Endothelial cell of umbilical vein (primary cell): ENCODE measurements at regions not wholly inside any gene's neighbourhood (a gene's known extent, or its start where the extent isn't known, plus 50 kb on each side); places are given as distances from the start of the nearest gene placed in this dataset.

Source experiments
- BruUV-seq: library from RNA; stranded (reverse); fragments of 400-500 nt; replicated peaks from 2 replicates; lab custom pipeline; 2021; lab: Mats Ljungman, UMichigan
- CTCF ChIA-PET: fragments of 300-600, 350-600 bp; sonication (Branson Sonifier 250); formaldehyde crosslinking; loops from one replicate; lab custom pipeline; 2021; ENCODE audit warnings: antibody characterized with exemption, inconsistent platforms; lab: Charles Lee
- POLR2A ChIA-PET: fragments of 300-600, 350-600 bp; sonication (Branson Sonifier 250); formaldehyde crosslinking; loops from one replicate; lab custom pipeline; 2021; ENCODE audit warnings: antibody characterized with exemption, inconsistent platforms; lab: Charles Lee
- DNase-seq: peaks from one replicate; pipeline ENCODE4 v3.0.0-alpha.2; 2011; ENCODE audit warnings: low read depth, low spot score
- FAIRE-seq: peaks from 2 replicates; lab custom pipeline; 2011; peaks lifted over from hg19 to GRCh38; lab: Jason Lieb, UNC
- H2AFZ ChIP-seq: 2 replicates; pipeline ENCODE4 v1.6.0; 2012; ENCODE audit warnings: low read depth, low read length, control low read depth, inconsistent platforms
- H3K27ac ChIP-seq: 2 replicates; pipeline ENCODE4 v1.5.1; 2011; ENCODE audit warnings: low read depth, mild to moderate bottlenecking, control low read depth, low read length, moderate library complexity; ENCODE audit not compliant: insufficient read depth
- H3K27me3 ChIP-seq, 2 experiments: 2 replicates each; pipeline versions ENCODE4 v1.6.0 to v1.6.1; 2011; ENCODE audit warnings: low read length in 2 of 2, mixed read lengths in 1 of 2; ENCODE audit not compliant: control insufficient read depth in 2 of 2, insufficient read depth in 2 of 2
- H3K36me3 ChIP-seq, 2 experiments: 2 replicates in 1 of 2; 3 replicates in 1 of 2; pipeline ENCODE4 v1.5.1; 2011; ENCODE audit warnings: low read length in 2 of 2, mild to moderate bottlenecking in 1 of 2, moderate library complexity in 1 of 2; ENCODE audit not compliant: control insufficient read depth in 2 of 2, insufficient read depth in 2 of 2; ENCODE audit errors: extremely low read depth in 1 of 2
- H3K4me1 ChIP-seq: 3 replicates; pipeline ENCODE4 v1.5.1; 2011; ENCODE audit warnings: mild to moderate bottlenecking, low read length; ENCODE audit not compliant: control insufficient read depth, insufficient read depth; ENCODE audit errors: extremely low read depth
- H3K4me2 ChIP-seq: 2 replicates; pipeline ENCODE4 v1.6.1; 2011; ENCODE audit warnings: low read length, control low read depth, mixed read lengths; ENCODE audit not compliant: insufficient read depth
- H3K4me3 ChIP-seq, 3 experiments: fragments of 200-600 bp in 1 of 3; sonication (generic), shearing (Covaris generic) in 1 of 3; replicated peaks in 1 of 3; 2 replicates each; pipeline ENCODE4 v1.5.1; 2011 to 2016; ENCODE audit warnings: control low read depth in 3 of 3, low read length in 3 of 3, mild to moderate bottlenecking in 2 of 3, inconsistent platforms in 1 of 3, low read depth in 1 of 3, moderate library complexity in 1 of 3; ENCODE audit not compliant: insufficient read depth in 1 of 3
- H3K79me2 ChIP-seq: 2 replicates; pipeline ENCODE4 v1.6.0; 2012; ENCODE audit warnings: low read length, inconsistent platforms; ENCODE audit not compliant: control insufficient read depth, insufficient read depth
- H3K9ac ChIP-seq: replicated peaks from 2 replicates; pipeline ENCODE3; 2011; ENCODE audit warnings: low read length, control low read depth; ENCODE audit not compliant: insufficient read depth; ENCODE audit errors: extremely low read depth
- H3K9me1 ChIP-seq: replicated peaks from 3 replicates; pipeline ENCODE4 v1.6.0; 2011; ENCODE audit warnings: mild to moderate bottlenecking, low read length; ENCODE audit not compliant: control insufficient read depth, insufficient read depth; ENCODE audit errors: extremely low read depth
- H3K9me3 ChIP-seq: replicated peaks from 2 replicates; pipeline ENCODE4 v1.5.1; 2012; ENCODE audit warnings: low read length, inconsistent platforms; ENCODE audit not compliant: control insufficient read depth, insufficient read depth
- H4K20me1 ChIP-seq: replicated peaks from 2 replicates; pipeline ENCODE3; 2011; ENCODE audit warnings: mild to moderate bottlenecking, low read length; ENCODE audit not compliant: control insufficient read depth, insufficient read depth; ENCODE audit errors: extremely low read depth
- EZH2 ChIP-seq: IDR thresholded peaks from 2 replicates; pipeline ENCODE4 v1.6.1; 2012; ENCODE audit warnings: borderline replicate concordance, low read depth, mild to moderate bottlenecking, moderate library complexity, low read length, inconsistent platforms; ENCODE audit not compliant: severe bottlenecking
- MYC ChIP-seq: IDR thresholded peaks from one replicate; pipeline ENCODE4 v1.6.1; 2011; ENCODE audit warnings: mild to moderate bottlenecking, low read depth, low read length
- POLR2A ChIP-seq: IDR thresholded peaks from 2 replicates; pipeline ENCODE4 v1.6.1; 2012; ENCODE audit warnings: low read depth, mild to moderate bottlenecking, control low read depth, low read length
- dilution Hi-C: fragments of 300-500 bp; cut with MboI; formaldehyde crosslinking; loops from one replicate; pipeline ENCODE4 v1.15.0; 2019; ENCODE audit warnings: low sequenced_read_pairs; ENCODE audit not compliant: extremely low pct_ligation_motif_present
- intact Hi-C: fragments of 100-400 bp; cut with micrococcal nuclease; formaldehyde crosslinking; loops from one replicate; pipeline ENCODE4 v1.10.0; 2022
- TF ChIP-seq, protein P1 (sequence below), 2 donors: IDR thresholded peaks; 1 replicate in 1 of 2; 2 replicates in 1 of 2; pipeline ENCODE4 v1.5.1; 2011; ENCODE audit warnings: low read length in 2 of 2, mild to moderate bottlenecking in 2 of 2, moderate library complexity in 2 of 2, control low read depth in 1 of 2, inconsistent platforms in 1 of 2, low read depth in 1 of 2; ENCODE audit not compliant: insufficient read depth in 1 of 2; ENCODE audit errors: extremely low read depth in 1 of 2

DNA sequence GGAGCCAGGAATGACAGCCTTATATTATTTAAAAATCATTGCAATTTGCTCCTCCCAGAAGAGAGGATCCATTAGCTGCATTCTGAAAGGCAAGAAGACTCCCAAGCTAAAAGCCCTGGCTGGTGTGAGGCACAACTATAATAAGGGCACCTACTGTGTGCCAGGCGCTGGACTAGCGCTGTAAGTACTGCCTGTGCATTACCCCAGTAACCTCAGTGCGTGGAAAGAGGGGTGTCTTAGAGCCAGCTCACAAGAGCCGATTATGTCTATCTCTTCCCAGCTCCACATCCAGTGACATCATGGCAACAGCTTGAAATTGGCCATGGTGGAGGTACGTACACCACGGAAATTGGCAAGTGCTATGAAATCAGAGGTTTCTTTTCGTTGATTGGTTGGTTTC lies 141.7 kb upstream of the IRF2BP2 start:
- Histone ChIP-seq H2AFZ (no peak overlapping the region), H3K4me1 (no peaks in the 10 kb centered on the region), H3K9me1 (no peaks in the 10 kb centered on the region), H3K79me2 (no peaks in the 10 kb centered on the region), H3K9me3 (no peaks in the 10 kb centered on the region), H3K27me3 (peaks cover 0 to 4% of the 10 kb centered on the region in 2 experiments), H3K36me3 (no peaks in the 10 kb centered on the region), H3K27ac (no peak overlapping the region), H4K20me1 (no peaks in the 10 kb centered on the region), H3K9ac (no peak overlapping the region), H3K4me2 (no peak overlapping the region), H3K4me3 (no peak overlapping the region)
- no peak for FAIRE-seq
- no peak for DNase-seq
- TF ChIP-seq POLR2A: no peak
- TF ChIP-seq, protein P1, sequence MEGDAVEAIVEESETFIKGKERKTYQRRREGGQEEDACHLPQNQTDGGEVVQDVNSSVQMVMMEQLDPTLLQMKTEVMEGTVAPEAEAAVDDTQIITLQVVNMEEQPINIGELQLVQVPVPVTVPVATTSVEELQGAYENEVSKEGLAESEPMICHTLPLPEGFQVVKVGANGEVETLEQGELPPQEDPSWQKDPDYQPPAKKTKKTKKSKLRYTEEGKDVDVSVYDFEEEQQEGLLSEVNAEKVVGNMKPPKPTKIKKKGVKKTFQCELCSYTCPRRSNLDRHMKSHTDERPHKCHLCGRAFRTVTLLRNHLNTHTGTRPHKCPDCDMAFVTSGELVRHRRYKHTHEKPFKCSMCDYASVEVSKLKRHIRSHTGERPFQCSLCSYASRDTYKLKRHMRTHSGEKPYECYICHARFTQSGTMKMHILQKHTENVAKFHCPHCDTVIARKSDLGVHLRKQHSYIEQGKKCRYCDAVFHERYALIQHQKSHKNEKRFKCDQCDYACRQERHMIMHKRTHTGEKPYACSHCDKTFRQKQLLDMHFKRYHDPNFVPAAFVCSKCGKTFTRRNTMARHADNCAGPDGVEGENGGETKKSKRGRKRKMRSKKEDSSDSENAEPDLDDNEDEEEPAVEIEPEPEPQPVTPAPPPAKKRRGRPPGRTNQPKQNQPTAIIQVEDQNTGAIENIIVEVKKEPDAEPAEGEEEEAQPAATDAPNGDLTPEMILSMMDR (IDR thresholded peaks at IDR 0.05; ENCODE audit: extremely low read depth in 1 of 2, insufficient read depth in 1 of 2, low read depth in 1 of 2, low read length in 2 of 2): no peak
- ChIA-PET POLR2A (interaction anchor here (0.6 kb wide), 1 partner anchor 138 kb away, joined by 3 read pairs; no protein-coding TSS in a partner anchor), CTCF (interaction anchor here (0.8 to 1.0 kb wide), 2 partner anchors 111 to 140 kb away, joined by 3 to 4 read pairs; no protein-coding TSS in a partner anchor)
- no TSS peak for BruUV-seq
- dilution Hi-C loops: no loop called here
- intact Hi-C loops: no loop called here

DNA sequence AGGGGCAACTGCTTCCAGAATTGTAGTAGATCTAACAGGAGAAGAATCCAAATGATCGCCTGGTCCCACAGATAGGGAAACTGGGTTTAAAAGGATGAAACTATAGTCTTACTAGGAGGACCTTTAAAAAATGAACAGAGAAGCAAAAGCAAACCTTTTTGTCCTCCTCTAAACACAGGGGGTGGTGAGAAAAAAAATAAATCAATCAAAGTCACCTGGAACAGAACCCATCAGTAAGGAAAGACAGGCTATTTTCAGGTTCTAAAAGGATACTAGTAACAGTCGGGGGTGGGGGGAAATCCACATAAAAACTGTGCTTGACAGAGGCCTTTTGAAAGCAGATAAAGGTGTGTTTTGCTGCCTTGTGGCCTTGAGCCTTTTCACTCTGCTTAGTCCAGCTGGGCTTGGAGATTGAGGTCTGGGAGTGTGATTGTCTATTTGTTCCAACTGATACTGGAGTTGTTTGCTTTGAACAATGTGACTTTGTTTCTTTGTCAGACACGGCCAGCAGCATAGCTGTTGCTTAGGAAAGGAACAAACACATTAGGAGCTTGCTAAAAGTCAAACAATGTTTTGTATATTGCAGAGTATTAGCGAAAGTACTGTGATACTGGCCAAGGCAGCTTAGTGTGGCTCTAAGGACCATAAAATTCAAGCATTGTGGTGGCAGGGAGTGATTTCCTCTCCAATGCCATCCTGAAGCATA lies 141.1 kb upstream of the IRF2BP2 start:
- dilution Hi-C loops: no loop called here
- BruUV-seq: no TSS peak
- H3K79me2 ChIP-seq: no peaks in the 10 kb centered on the region
- DNase-seq (peak; percentile 33), FAIRE-seq (peak; percentile 38)
- H3K27ac ChIP-seq: no peak overlapping the region
- no peaks in the 10 kb centered on the region for H4K20me1 ChIP-seq
- H3K9me1 ChIP-seq: no peaks in the 10 kb centered on the region
- ChIA-PET POLR2A (interaction anchor here (0.6 kb wide), 1 partner anchor 139 kb away, joined by 3 read pairs; no protein-coding TSS in a partner anchor), CTCF (interaction anchor here (0.8 to 1.0 kb wide), 2 partner anchors 112 to 139 kb away, joined by 3 to 4 read pairs; no protein-coding TSS in a partner anchor)
- TF ChIP-seq, protein P1 (IDR thresholded peaks at IDR 0.05; ENCODE audit: extremely low read depth in 1 of 2, insufficient read depth in 1 of 2, low read depth in 1 of 2, low read length in 2 of 2): no peak
- no peak for TF ChIP-seq MYC
- TF ChIP-seq EZH2: no peak
- H3K4me2 ChIP-seq: no peak overlapping the region
- H3K4me1 ChIP-seq: peaks cover 4% of the 10 kb centered on the region
- no peaks in the 10 kb centered on the region for H3K36me3 ChIP-seq
- no peak overlapping the region for H2AFZ ChIP-seq
- no peaks in the 10 kb centered on the region for H3K27me3 ChIP-seq
- no peaks in the 10 kb centered on the region for H3K9me3 ChIP-seq
- intact Hi-C loops: no loop called here
- H3K4me3 ChIP-seq: no peak overlapping the region
- no peak overlapping the region for H3K9ac ChIP-seq
